Ishikawa (cell line): ENCODE measurements at regions not wholly inside any gene's neighbourhood (a gene's known extent, or its start where the extent isn't known, plus 50 kb on each side); places are given as distances from the start of the nearest gene placed in this dataset.

ENCODE experiments used
- CEBPB ChIP-seq: IDR thresholded peaks from 2 replicates; pipeline ENCODE4 v1.6.1; 2012
- EGR1 ChIP-seq: IDR thresholded peaks from 2 replicates; pipeline ENCODE4 v1.6.1; 2012
- TEAD4 ChIP-seq: IDR thresholded peaks from 2 replicates; pipeline ENCODE4 v1.6.1; 2012
- YY1 ChIP-seq: IDR thresholded peaks from 2 replicates; pipeline ENCODE4 v1.6.1; 2012; ENCODE audit warnings: low read depth

- no peak for TF ChIP-seq TEAD4
- no peak for TF ChIP-seq YY1
- no peak for TF ChIP-seq CEBPB
- TF ChIP-seq EGR1 = no peak
Measured at GRCh38 chr2:144965172-144965571, 445.3 kb upstream of the ZEB2 start.
